Heart left ventricle (tissue), 13 donors: ENCODE measurements at regions not wholly inside any gene's neighbourhood (a gene's known extent, or its start where the extent isn't known, plus 50 kb on each side); places are given as distances from the start of the nearest gene placed in this dataset.

Source experiments
- POLR2A ChIP-seq, 2 donors: fragments of 450-650 bp; IDR thresholded peaks; one replicate each; pipeline ENCODE4 v1.6.1; 2017; ENCODE audit warnings: antibody characterized with exemption in 2 of 2, mild to moderate bottlenecking in 2 of 2, moderate library complexity in 2 of 2
- TF ChIP-seq, protein P1 (sequence below), 12 donors: fragments of 200-600 bp; sonication (generic) in 4 of 12; IDR thresholded peaks; one replicate each; pipeline versions ENCODE4 v1.5.0 to v1.8.0; 2018 to 2022; ENCODE audit warnings: antibody characterized with exemption in 12 of 12, mild to moderate bottlenecking in 5 of 12
- donor health status: ischemic (EF 13 %, LVEDD 7.1; RV severe dilation, severe dysfunction).
- donor health status: DM: no; HTN: yes; CAD: no.
- donor health status: DM: no; HTN: no; CAD: no.
- donor health status: ischemic (EF 25% LVEDD 6.9; RV normal size, moderate dysfunction).
- donor health status: ischemic (EF 25% LVEDD 5.7; RV mildly dilated, moderate dysfunction).
- donor health status: ischemic (EF 35%, LVEDD 5.7; RV mildly dilated, moderate dysfunction).
- donor health status: nonischemic (EF 11% LVEDD 7.7; RV severe dilation, severe dysfunction).
- donor health status: DM: yes; HTN: yes; CAD: no.
- donor health status: PGD.
- donor health status: ischemic (EF 29% LVEDD 5.4; RV normal size, mild dysfunction).
- donor health status: nonischemic (EF 23%, LVEDD 6.1; RV moderate dilation, normal function).

DNA sequence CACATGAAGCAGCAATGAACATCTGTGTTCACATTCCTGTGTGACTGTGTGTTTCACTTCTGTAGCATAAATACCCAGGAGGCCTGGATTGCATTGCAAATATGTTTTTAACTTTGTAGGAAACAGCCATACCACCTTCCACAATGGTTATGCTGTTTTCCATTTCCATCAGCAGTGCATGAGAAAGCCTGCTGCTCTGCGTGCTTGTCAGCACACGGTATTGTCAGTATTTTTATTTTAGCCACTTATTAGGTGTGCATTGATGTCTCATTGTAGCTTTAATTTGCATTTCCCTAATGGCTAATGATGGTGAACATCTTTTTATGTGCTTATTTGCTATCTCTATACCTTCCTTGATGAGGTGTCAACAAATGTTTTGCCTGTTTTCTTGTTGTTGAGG lies 355.9 kb downstream of the TRIML1 start:
- no peak for TF ChIP-seq POLR2A (IDR thresholded peaks at IDR 0.05)
- TF ChIP-seq, protein P1, sequence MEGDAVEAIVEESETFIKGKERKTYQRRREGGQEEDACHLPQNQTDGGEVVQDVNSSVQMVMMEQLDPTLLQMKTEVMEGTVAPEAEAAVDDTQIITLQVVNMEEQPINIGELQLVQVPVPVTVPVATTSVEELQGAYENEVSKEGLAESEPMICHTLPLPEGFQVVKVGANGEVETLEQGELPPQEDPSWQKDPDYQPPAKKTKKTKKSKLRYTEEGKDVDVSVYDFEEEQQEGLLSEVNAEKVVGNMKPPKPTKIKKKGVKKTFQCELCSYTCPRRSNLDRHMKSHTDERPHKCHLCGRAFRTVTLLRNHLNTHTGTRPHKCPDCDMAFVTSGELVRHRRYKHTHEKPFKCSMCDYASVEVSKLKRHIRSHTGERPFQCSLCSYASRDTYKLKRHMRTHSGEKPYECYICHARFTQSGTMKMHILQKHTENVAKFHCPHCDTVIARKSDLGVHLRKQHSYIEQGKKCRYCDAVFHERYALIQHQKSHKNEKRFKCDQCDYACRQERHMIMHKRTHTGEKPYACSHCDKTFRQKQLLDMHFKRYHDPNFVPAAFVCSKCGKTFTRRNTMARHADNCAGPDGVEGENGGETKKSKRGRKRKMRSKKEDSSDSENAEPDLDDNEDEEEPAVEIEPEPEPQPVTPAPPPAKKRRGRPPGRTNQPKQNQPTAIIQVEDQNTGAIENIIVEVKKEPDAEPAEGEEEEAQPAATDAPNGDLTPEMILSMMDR (IDR thresholded peaks at IDR 0.05) = no peak
